WTC11 (cell line): ENCODE measurements at regions not wholly inside any gene's neighbourhood (a gene's known extent, or its start where the extent isn't known, plus 50 kb on each side); places are given as distances from the start of the nearest gene placed in this dataset.

Source experiments
- GABPB1 ChIP-seq: sonication (generic); formaldehyde crosslinking; IDR thresholded peaks from 2 replicates; pipeline ENCODE4 v1.8.1; 2023; ENCODE audit warnings: mild to moderate bottlenecking, missing genetic modification reagents
- SP1 ChIP-seq: sonication (generic); formaldehyde crosslinking; conservative IDR thresholded peaks from 2 replicates; pipeline ENCODE4 v1.8.1; 2022; ENCODE audit warnings: missing genetic modification reagents
- ZBTB21 ChIP-seq: sonication (generic); formaldehyde crosslinking; IDR thresholded peaks from 2 replicates; pipeline ENCODE4 v1.8.1; 2023; ENCODE audit warnings: mild to moderate bottlenecking, missing genetic modification reagents, borderline replicate concordance
- ZNF263 ChIP-seq: sonication (generic); formaldehyde crosslinking; IDR thresholded peaks from 2 replicates; pipeline ENCODE4 v1.8.1; 2022; ENCODE audit warnings: low read depth, mild to moderate bottlenecking, moderate library complexity, missing genetic modification reagents
- ZSCAN18 ChIP-seq: fragments of 250-450 bp; sonication (Bioruptor Pico); IDR thresholded peaks from 2 replicates; pipeline ENCODE4 v2.1.2; 2022; ENCODE audit warnings: mild to moderate bottlenecking, moderate library complexity
- TF ChIP-seq, protein P1 (sequence below): fragments of 200-600 bp; IDR thresholded peaks from 2 replicates; pipeline ENCODE4 v1.8.0; 2022; ENCODE audit warnings: antibody characterized with exemption
- TF ChIP-seq, protein P2 (sequence below): sonication (generic); formaldehyde crosslinking; IDR thresholded peaks from 2 replicates; pipeline ENCODE4 v1.8.1; 2023; ENCODE audit warnings: mild to moderate bottlenecking, missing genetic modification reagents
- TF ChIP-seq, protein P3 (sequence below): sonication (generic); formaldehyde crosslinking; IDR thresholded peaks from 2 replicates; pipeline ENCODE4 v1.8.0; 2022; ENCODE audit warnings: mild to moderate bottlenecking, missing genetic modification reagents

GRCh38 chr5:9864791-9865190 lies 234.6 kb upstream of the TAS2R1 start:
- TF ChIP-seq, protein P1, sequence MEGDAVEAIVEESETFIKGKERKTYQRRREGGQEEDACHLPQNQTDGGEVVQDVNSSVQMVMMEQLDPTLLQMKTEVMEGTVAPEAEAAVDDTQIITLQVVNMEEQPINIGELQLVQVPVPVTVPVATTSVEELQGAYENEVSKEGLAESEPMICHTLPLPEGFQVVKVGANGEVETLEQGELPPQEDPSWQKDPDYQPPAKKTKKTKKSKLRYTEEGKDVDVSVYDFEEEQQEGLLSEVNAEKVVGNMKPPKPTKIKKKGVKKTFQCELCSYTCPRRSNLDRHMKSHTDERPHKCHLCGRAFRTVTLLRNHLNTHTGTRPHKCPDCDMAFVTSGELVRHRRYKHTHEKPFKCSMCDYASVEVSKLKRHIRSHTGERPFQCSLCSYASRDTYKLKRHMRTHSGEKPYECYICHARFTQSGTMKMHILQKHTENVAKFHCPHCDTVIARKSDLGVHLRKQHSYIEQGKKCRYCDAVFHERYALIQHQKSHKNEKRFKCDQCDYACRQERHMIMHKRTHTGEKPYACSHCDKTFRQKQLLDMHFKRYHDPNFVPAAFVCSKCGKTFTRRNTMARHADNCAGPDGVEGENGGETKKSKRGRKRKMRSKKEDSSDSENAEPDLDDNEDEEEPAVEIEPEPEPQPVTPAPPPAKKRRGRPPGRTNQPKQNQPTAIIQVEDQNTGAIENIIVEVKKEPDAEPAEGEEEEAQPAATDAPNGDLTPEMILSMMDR = no peak
- TF ChIP-seq SP1 (CRISPR knock-in tag) (no peak), ZSCAN18 (CRISPR knock-in tag) (no peak), ZBTB21 (no peak), GABPB1 (CRISPR knock-in tag) (no peak), ZNF263 (CRISPR knock-in tag) (no peak)
- TF ChIP-seq, protein P2, sequence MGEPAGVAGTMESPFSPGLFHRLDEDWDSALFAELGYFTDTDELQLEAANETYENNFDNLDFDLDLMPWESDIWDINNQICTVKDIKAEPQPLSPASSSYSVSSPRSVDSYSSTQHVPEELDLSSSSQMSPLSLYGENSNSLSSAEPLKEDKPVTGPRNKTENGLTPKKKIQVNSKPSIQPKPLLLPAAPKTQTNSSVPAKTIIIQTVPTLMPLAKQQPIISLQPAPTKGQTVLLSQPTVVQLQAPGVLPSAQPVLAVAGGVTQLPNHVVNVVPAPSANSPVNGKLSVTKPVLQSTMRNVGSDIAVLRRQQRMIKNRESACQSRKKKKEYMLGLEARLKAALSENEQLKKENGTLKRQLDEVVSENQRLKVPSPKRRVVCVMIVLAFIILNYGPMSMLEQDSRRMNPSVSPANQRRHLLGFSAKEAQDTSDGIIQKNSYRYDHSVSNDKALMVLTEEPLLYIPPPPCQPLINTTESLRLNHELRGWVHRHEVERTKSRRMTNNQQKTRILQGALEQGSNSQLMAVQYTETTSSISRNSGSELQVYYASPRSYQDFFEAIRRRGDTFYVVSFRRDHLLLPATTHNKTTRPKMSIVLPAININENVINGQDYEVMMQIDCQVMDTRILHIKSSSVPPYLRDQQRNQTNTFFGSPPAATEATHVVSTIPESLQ (CRISPR knock-in tag) = no peak
- TF ChIP-seq, protein P3, sequence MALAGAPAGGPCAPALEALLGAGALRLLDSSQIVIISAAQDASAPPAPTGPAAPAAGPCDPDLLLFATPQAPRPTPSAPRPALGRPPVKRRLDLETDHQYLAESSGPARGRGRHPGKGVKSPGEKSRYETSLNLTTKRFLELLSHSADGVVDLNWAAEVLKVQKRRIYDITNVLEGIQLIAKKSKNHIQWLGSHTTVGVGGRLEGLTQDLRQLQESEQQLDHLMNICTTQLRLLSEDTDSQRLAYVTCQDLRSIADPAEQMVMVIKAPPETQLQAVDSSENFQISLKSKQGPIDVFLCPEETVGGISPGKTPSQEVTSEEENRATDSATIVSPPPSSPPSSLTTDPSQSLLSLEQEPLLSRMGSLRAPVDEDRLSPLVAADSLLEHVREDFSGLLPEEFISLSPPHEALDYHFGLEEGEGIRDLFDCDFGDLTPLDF (CRISPR knock-in tag) = no peak
